ENCODE measurements at regions not wholly inside any gene's neighbourhood (a gene's known extent, or its start where the extent isn't known, plus 50 kb on each side); places are given as distances from the start of the nearest gene placed in this dataset.
"Not testable (repeated sequence)": the region's sequence is repeated elsewhere in the genome, so short reads cannot be mapped to it uniquely, and the experiment has no call there.

GRCh38 chr2:90220623-90221299 is 1529.3 kb downstream of the RPIA start:
- H3K9me3 ChIP-seq (ENCODE audit: control insufficient read depth, insufficient read depth, low read length); CTCF ChIA-PET; H2AK9ac ChIP-seq (replicated peaks; ENCODE audit: low read depth, low read length, poor library complexity); H2BK5ac ChIP-seq (ENCODE audit: low read depth, low read length, poor library complexity, severe bottlenecking); POLR2A ChIA-PET (ENCODE audit: unreplicated experiment); H2BK20ac ChIP-seq (ENCODE audit: low read depth, low read length); H3K27ac ChIP-seq (ENCODE audit: insufficient read depth, low read length); H3K4me3 ChIP-seq (ENCODE audit: insufficient read depth, low read depth, low read length); H3K79me1 ChIP-seq (ENCODE audit: low read depth in 1 of 2, low read length in 2 of 2); H2BK15ac ChIP-seq (ENCODE audit: low read depth, low read length); H3K9ac ChIP-seq (ENCODE audit: low read depth, low read length); H3K4me2 ChIP-seq (ENCODE audit: low read depth, low read length); H3K18ac ChIP-seq (ENCODE audit: low read depth, low read length); H3K4ac ChIP-seq (ENCODE audit: low read depth, low read length); in situ Hi-C loops (cut with MboI; ENCODE audit: low sequenced_read_pairs); DNase-seq; H2AFZ ChIP-seq (replicated peaks; ENCODE audit: low read length, poor library complexity); H4K5ac ChIP-seq (ENCODE audit: low read depth, low read length); ATAC-seq (ENCODE audit: low read depth); BruUV-seq (replicated peaks); H3K23ac ChIP-seq (ENCODE audit: low read depth, low read length); H2AK5ac ChIP-seq (ENCODE audit: low read depth, low read length); H3K36me3 ChIP-seq (ENCODE audit: control insufficient read depth, insufficient read depth, low read length); H3K56ac ChIP-seq (ENCODE audit: extremely low read depth, insufficient read depth, low read length); H4K20me1 ChIP-seq (ENCODE audit: insufficient read depth, low read length); dilution Hi-C loops (cut with HindIII; ENCODE audit: low sequenced_read_pairs, unreplicated experiment); H3K4me1 ChIP-seq (ENCODE audit: control insufficient read depth, insufficient read depth, low read length); intact Hi-C loops (cut with micrococcal nuclease); H4K91ac ChIP-seq (ENCODE audit: insufficient read depth, low read depth, low read length); H3K27me3 ChIP-seq (ENCODE audit: control insufficient read depth, insufficient read depth, low read length); H2BK120ac ChIP-seq (ENCODE audit: low read depth, low read length); H3K14ac ChIP-seq (replicated peaks; ENCODE audit: low read depth, low read length); H4K8ac ChIP-seq (ENCODE audit: low read depth in 2 of 2, low read length in 2 of 2); H3K9me1 ChIP-seq (ENCODE audit: insufficient read depth, low read length): not testable (repeated sequence)
- WGBS, 2 experiments (ENCODE audit: extremely low coverage in 2 of 2, insufficient read length in 1 of 2) = no CpG with 5 or more reads among the region's 2 CpGs
